Osteocyte (in vitro differentiated cells): ENCODE measurements at regions not wholly inside any gene's neighbourhood (a gene's known extent, or its start where the extent isn't known, plus 50 kb on each side); places are given as distances from the start of the nearest gene placed in this dataset.

Source experiments
- DNase-seq: peaks from one replicate; pipeline ENCODE4 v3.0.0; 2021; ENCODE audit warnings: mixed read lengths; ENCODE audit not compliant: unreplicated experiment; ENCODE audit errors: extremely low spot score
- H3K27ac Mint-ChIP-seq: one replicate; pipeline ENCODE4 v1.8.0; 2021; ENCODE audit warnings: mild to moderate bottlenecking, mixed read lengths; ENCODE audit not compliant: unreplicated experiment
- H3K27me3 Mint-ChIP-seq: one replicate; pipeline ENCODE4 v1.8.0; 2021; ENCODE audit warnings: mixed read lengths; ENCODE audit not compliant: unreplicated experiment
- H3K36me3 Mint-ChIP-seq: one replicate; pipeline ENCODE4 v1.8.0; 2021; ENCODE audit warnings: mixed read lengths; ENCODE audit not compliant: unreplicated experiment
- H3K4me1 Mint-ChIP-seq: one replicate; pipeline ENCODE4 v1.8.0; 2021; ENCODE audit warnings: mixed read lengths; ENCODE audit not compliant: unreplicated experiment
- H3K4me3 Mint-ChIP-seq: one replicate; pipeline ENCODE4 v1.8.0; 2021; ENCODE audit warnings: mild to moderate bottlenecking, moderate library complexity, mixed read lengths; ENCODE audit not compliant: unreplicated experiment
- H3K9me3 Mint-ChIP-seq: one replicate; pipeline ENCODE4 v1.8.0; 2021; ENCODE audit warnings: mixed read lengths; ENCODE audit not compliant: unreplicated experiment
- CTCF ChIP-seq: fragments of 200-600 bp; sonication (generic); IDR thresholded peaks from 2 replicates; pipeline ENCODE4 v1.5.0; 2021; ENCODE audit warnings: antibody characterized with exemption, mild to moderate bottlenecking, moderate library complexity

- Mint-ChIP-seq H3K4me3 (no peak overlapping the region), H3K27me3 (peaks cover 6% of the 10 kb centered on the region)
- no peak for TF ChIP-seq CTCF
Observed at GRCh38 chr9:27632254-27632653, 59.0 kb upstream of the C9orf72 start.

DNA sequence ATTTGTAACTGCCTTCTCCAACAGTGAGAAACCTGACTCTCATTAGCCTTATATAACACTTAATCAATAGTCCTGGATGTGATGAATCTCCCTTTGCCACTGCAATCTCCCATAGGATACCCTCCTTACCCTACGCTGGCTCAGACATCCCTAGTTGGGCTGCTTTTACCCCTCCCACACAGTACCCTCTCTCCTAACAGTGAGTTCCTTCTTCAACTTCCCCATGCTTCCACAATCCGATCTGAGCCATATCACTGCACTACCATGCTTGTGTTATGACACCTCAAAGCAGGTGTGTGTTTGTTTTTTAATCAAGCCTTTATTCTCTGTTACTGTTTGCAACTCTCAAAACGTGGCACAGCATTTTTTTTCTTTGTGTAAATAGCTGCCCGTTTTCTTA, 60.5 kb upstream of the C9orf72 start:
- Mint-ChIP-seq H3K36me3 (no peaks in the 10 kb centered on the region), H3K27ac (no peak overlapping the region), H3K27me3 (peaks cover 6% of the 10 kb centered on the region), H3K4me3 (no peak overlapping the region), H3K4me1 (no peaks in the 10 kb centered on the region), H3K9me3 (no peaks in the 10 kb centered on the region)
- TF ChIP-seq CTCF, result no peak
- DNase-seq, result no peak

More at GRCh38 chr9:27632254-27632653, 59.0 kb upstream of the C9orf72 start:
- Mint-ChIP-seq H3K9me3 (no peaks in the 10 kb centered on the region), H3K36me3 (no peaks in the 10 kb centered on the region), H3K4me1 (no peaks in the 10 kb centered on the region), H3K27ac (no peak overlapping the region)
- DNase-seq, result no peak

DNA sequence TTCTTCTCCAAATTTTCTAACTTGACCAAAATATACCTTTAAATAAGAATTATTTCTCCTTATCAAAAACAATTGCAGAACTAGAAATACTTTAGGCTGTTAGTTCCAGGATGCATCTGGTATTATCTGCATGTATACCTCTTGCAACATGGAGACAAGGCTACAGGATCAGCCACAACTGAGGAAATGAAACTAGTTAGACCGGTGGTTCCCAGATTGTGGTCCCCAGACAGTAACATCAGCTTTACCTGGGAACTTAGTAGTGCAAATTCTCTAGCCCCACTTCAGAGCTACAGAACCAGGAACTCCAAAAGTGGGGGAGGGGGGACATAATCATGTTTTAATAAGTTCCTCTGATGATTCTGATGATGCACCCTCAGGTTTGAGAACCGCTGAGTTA, 61.6 kb upstream of the C9orf72 start:
- Mint-ChIP-seq H3K9me3 (no peaks in the 10 kb centered on the region), H3K27ac (no peak overlapping the region)
- DNase-seq, result no peak

GRCh38 chr9:27638716-27639115, 65.4 kb upstream of the C9orf72 start:
- H3K9me3 Mint-ChIP-seq, result no peaks in the 10 kb centered on the region
- TF ChIP-seq CTCF, result no peak
- no peak overlapping the region for H3K27ac Mint-ChIP-seq
- H3K27me3 Mint-ChIP-seq, result no peaks in the 10 kb centered on the region
- no peak overlapping the region for H3K4me3 Mint-ChIP-seq
- no peaks in the 10 kb centered on the region for H3K4me1 Mint-ChIP-seq
- no peak for DNase-seq
- no peaks in the 10 kb centered on the region for H3K36me3 Mint-ChIP-seq

More for the DNA sequence above, 61.6 kb upstream of the C9orf72 start:
- H3K27me3 Mint-ChIP-seq, result peaks cover 6% of the 10 kb centered on the region
- H3K4me1 Mint-ChIP-seq, result no peaks in the 10 kb centered on the region
- no peak for TF ChIP-seq CTCF
- H3K36me3 Mint-ChIP-seq, result no peaks in the 10 kb centered on the region
- H3K4me3 Mint-ChIP-seq, result no peak overlapping the region

DNA sequence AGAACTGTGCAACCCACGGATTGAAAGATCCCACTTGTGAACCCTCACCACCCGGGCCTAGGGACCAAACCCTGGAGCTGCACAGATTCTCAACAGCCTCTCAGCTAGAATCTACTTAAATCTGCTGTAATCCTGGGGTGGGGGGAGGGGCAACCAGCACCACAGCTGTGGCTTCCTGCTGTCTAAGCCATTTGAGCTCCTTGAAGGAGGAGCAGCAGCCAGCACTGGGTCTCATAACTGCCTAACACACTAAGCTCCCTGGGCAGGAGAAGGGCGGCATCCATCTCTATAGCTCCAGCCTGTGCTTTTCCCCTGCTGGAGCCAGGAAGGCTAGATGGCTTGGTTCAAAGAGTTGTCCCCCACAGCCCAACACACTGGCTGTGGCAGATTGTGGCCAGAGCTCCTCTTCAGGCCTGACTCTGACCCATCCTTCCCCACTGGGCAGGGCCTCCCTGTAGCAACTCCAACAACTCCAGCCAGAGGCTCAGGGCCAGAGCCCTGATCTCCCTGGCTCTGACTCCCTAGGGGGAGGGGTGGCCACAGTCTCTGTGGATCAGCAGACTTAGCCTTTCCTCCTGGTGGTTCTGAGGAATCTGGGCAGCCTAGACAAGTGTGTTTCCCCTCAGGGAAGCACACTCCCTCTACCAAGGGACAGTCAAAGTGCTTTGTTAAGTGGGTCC, 72.0 kb upstream of the C9orf72 start:
- Mint-ChIP-seq H3K27me3 (no peaks in the 10 kb centered on the region), H3K36me3 (no peaks in the 10 kb centered on the region), H3K4me3 (no peak overlapping the region), H3K27ac (no peak overlapping the region), H3K4me1 (no peaks in the 10 kb centered on the region), H3K9me3 (peaks cover 3% of the 10 kb centered on the region)
- DNase-seq, result no peak
- TF ChIP-seq CTCF, result no peak
